ENCODE measurements at regions not wholly inside any gene's neighbourhood (a gene's known extent, or its start where the extent isn't known, plus 50 kb on each side); places are given as distances from the start of the nearest gene placed in this dataset.

DNA sequence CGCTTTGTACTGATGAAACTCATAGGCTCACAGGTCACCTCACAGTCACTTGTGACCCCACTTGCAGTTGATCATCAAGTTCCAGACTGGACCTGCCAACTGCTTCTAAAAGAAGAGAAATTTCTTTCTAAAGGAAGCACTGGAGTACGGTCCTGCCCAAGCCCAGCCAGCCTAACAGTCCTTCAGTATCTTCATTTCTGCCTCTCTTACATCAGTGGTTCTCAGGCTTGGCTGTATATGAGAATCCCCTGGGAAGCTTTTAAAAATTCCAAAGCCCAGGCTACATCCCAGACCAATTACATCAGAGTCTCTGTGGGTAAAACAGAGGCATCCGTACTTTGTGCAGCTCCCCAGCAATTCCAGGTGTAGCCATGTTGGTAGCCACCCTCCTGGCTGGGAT lies 282.1 kb downstream of the NFIB start:
- H3K79me2 ChIP-seq (ENCODE audit: insufficient read depth, low read length) = no peaks in the 10 kb centered on the region

DNA sequence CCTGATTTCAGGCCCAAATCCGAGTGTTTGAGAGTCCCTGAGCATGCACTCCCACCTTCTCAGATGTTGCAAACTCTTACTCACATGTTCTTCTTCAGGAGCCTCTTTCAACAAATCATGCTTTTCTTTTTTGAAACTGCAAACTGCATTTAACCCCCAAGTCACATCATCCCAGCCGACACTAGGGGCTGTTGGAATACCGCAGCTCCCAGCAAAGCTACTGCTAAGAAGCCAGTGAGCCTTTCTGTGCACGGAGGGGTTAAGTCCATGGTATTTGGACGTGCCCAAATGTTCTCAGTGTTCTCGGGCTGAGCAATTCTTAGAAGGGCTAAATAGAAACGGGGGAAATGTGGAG lies 282.9 kb downstream of the NFIB start:
- H3K4me1 ChIP-seq (ENCODE audit: insufficient read depth, low read length, severe bottlenecking) = no peaks in the 10 kb centered on the region
- no peaks in the 10 kb centered on the region for H3K36me3 ChIP-seq (ENCODE audit: insufficient read depth, low read length)
- H3F3A ChIP-seq (ENCODE audit: insufficient read depth, low read length) = no peaks in the 10 kb centered on the region
- H3K27me3 ChIP-seq (ENCODE audit: insufficient read depth, low read length) = no peaks in the 10 kb centered on the region
- H4K20me1 ChIP-seq (ENCODE audit: insufficient read depth, low read length) = no peaks in the 10 kb centered on the region
- H3K27ac ChIP-seq (ENCODE audit: low read depth, low read length, poor library complexity, severe bottlenecking) = no peak overlapping the region
- H3K9me2 ChIP-seq (ENCODE audit: low read depth, low read length) = no peaks in the 10 kb centered on the region
- H3K9me3 ChIP-seq (ENCODE audit: low read length) = no peaks in the 10 kb centered on the region
- H3K79me2 ChIP-seq (ENCODE audit: insufficient read depth, low read length) = no peaks in the 10 kb centered on the region
- H3K4me2 ChIP-seq (ENCODE audit: low read length) = no peak overlapping the region
- no peak overlapping the region for H2AFZ ChIP-seq (ENCODE audit: low read length)
- no peak for TF ChIP-seq EZH2 (IDR thresholded peaks at IDR 0.05; ENCODE audit: borderline replicate concordance, low read length)
- TF ChIP-seq, protein P1, sequence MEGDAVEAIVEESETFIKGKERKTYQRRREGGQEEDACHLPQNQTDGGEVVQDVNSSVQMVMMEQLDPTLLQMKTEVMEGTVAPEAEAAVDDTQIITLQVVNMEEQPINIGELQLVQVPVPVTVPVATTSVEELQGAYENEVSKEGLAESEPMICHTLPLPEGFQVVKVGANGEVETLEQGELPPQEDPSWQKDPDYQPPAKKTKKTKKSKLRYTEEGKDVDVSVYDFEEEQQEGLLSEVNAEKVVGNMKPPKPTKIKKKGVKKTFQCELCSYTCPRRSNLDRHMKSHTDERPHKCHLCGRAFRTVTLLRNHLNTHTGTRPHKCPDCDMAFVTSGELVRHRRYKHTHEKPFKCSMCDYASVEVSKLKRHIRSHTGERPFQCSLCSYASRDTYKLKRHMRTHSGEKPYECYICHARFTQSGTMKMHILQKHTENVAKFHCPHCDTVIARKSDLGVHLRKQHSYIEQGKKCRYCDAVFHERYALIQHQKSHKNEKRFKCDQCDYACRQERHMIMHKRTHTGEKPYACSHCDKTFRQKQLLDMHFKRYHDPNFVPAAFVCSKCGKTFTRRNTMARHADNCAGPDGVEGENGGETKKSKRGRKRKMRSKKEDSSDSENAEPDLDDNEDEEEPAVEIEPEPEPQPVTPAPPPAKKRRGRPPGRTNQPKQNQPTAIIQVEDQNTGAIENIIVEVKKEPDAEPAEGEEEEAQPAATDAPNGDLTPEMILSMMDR (IDR thresholded peaks at IDR 0.05; ENCODE audit: low read length) = no peak
- no peak overlapping the region for H3K4me3 ChIP-seq (ENCODE audit: low read depth, low read length, poor library complexity, severe bottlenecking)
- no peak overlapping the region for H3K9ac ChIP-seq (ENCODE audit: low read length)

More for the DNA sequence above, 282.1 kb downstream of the NFIB start:
- no peak overlapping the region for H3K4me2 ChIP-seq (ENCODE audit: low read length)
- H3K27ac ChIP-seq (ENCODE audit: low read depth, low read length, poor library complexity, severe bottlenecking) = no peak overlapping the region
- no peaks in the 10 kb centered on the region for H3K4me1 ChIP-seq (ENCODE audit: insufficient read depth, low read length, severe bottlenecking)
- H3K27me3 ChIP-seq (ENCODE audit: insufficient read depth, low read length) = no peaks in the 10 kb centered on the region
- no peak overlapping the region for H2AFZ ChIP-seq (ENCODE audit: low read length)
- no peaks in the 10 kb centered on the region for H3F3A ChIP-seq (ENCODE audit: insufficient read depth, low read length)
- no peak overlapping the region for H3K9ac ChIP-seq (ENCODE audit: low read length)
- no peaks in the 10 kb centered on the region for H3K9me2 ChIP-seq (ENCODE audit: low read depth, low read length)
- TF ChIP-seq, protein P1 (IDR thresholded peaks at IDR 0.05; ENCODE audit: low read length) = no peak
- TF ChIP-seq EZH2 (IDR thresholded peaks at IDR 0.05; ENCODE audit: borderline replicate concordance, low read length) = no peak
- no peaks in the 10 kb centered on the region for H4K20me1 ChIP-seq (ENCODE audit: insufficient read depth, low read length)
- no peaks in the 10 kb centered on the region for H3K9me3 ChIP-seq (ENCODE audit: low read length)
- no peaks in the 10 kb centered on the region for H3K36me3 ChIP-seq (ENCODE audit: insufficient read depth, low read length)
- no peak overlapping the region for H3K4me3 ChIP-seq (ENCODE audit: low read depth, low read length, poor library complexity, severe bottlenecking)

DNA sequence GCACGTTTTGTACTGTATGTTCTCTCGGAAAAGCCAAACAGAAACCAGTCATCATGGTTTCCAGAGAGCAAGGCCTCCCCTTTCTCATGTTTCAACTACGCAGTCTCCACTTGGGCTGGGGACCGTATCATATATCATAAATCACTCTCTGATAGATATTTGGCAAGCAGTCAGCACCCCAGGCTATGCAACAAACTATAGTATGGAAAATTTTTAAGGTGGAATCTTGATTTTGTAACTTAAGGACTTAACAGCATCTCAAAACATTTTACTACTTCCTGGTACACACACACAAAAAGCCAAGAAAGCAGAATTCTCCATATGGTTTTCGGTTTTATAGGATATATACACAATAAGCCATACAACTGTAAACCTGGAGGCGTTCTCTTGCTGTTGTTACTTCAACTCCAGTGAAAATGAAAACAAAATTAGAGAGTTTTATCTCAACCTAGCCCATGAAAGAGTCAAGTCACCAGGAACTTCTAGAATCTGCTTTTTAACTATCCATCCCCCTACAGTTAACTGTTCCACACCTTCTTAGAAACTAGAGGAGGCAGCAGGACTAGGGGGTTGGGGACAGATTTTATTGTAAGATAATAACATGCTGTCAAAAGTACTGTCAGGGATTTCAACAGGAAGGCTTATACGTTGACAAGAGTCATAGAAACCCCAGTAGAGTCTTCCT lies 283.4 kb downstream of the NFIB start:
- H3K27me3 ChIP-seq (ENCODE audit: insufficient read depth, low read length) = no peaks in the 10 kb centered on the region
- H3K4me1 ChIP-seq (ENCODE audit: insufficient read depth, low read length, severe bottlenecking) = no peaks in the 10 kb centered on the region
- H3K9me2 ChIP-seq (ENCODE audit: low read depth, low read length) = no peaks in the 10 kb centered on the region
- no peak overlapping the region for H3K27ac ChIP-seq (ENCODE audit: low read depth, low read length, poor library complexity, severe bottlenecking)
- TF ChIP-seq, protein P1 (IDR thresholded peaks at IDR 0.05; ENCODE audit: low read length) = no peak
- no peak for TF ChIP-seq EZH2 (IDR thresholded peaks at IDR 0.05; ENCODE audit: borderline replicate concordance, low read length)
- no peak overlapping the region for H3K4me2 ChIP-seq (ENCODE audit: low read length)
- no peaks in the 10 kb centered on the region for H3K9me3 ChIP-seq (ENCODE audit: low read length)
- no peaks in the 10 kb centered on the region for H3F3A ChIP-seq (ENCODE audit: insufficient read depth, low read length)
- H3K4me3 ChIP-seq (ENCODE audit: low read depth, low read length, poor library complexity, severe bottlenecking) = no peak overlapping the region
- no peak overlapping the region for H2AFZ ChIP-seq (ENCODE audit: low read length)
- H3K79me2 ChIP-seq (ENCODE audit: insufficient read depth, low read length) = no peaks in the 10 kb centered on the region
- no peaks in the 10 kb centered on the region for H4K20me1 ChIP-seq (ENCODE audit: insufficient read depth, low read length)
- no peak overlapping the region for H3K9ac ChIP-seq (ENCODE audit: low read length)
- H3K36me3 ChIP-seq (ENCODE audit: insufficient read depth, low read length) = no peaks in the 10 kb centered on the region
